Right lobe of liver (tissue), 6 donors: ENCODE measurements at regions not wholly inside any gene's neighbourhood (a gene's known extent, or its start where the extent isn't known, plus 50 kb on each side); places are given as distances from the start of the nearest gene placed in this dataset.
"Not testable (repeated sequence)": the region's sequence is repeated elsewhere in the genome, so short reads cannot be mapped to it uniquely, and the experiment has no call there.

Experiments used
- ATAC-seq, 4 donors: fragments of 200-7000 bp; cut with Tn5 transposase; one replicate each; pipeline ENCODE4 v1.9.1; 2020; ENCODE audit warnings: mild to moderate bottlenecking in 4 of 4, moderate library complexity in 4 of 4
- DNase-seq, 3 donors: peaks; one replicate each; pipeline ENCODE4 v3.0.0-alpha.2; 2020
- H3K27ac ChIP-seq, 3 donors: fragments of 200-600 bp; one replicate each; pipeline ENCODE4 v1.8.0; 2022
- H3K27me3 ChIP-seq, 2 donors: fragments of 200-600 bp; one replicate each; pipeline ENCODE4 v1.8.0; 2022
- H3K36me3 ChIP-seq, 4 donors: fragments of 200-600 bp; sonication (generic) in 1 of 4; one replicate each; pipeline versions ENCODE4 v1.5.1 to v1.8.0; 2017 to 2022; ENCODE audit warnings: control low read depth in 1 of 4
- H3K4me1 ChIP-seq, 4 donors: fragments of 200-600 bp; sonication (generic) in 1 of 4; one replicate each; pipeline versions ENCODE4 v1.5.1 to v1.8.0; 2017 to 2022; ENCODE audit warnings: control low read depth in 1 of 4
- H3K4me3 ChIP-seq, 3 donors: fragments of 200-600 bp; one replicate each; pipeline ENCODE4 v1.8.0; 2022
- H3K9me3 ChIP-seq, 4 donors: fragments of 200-600 bp; sonication (generic) in 1 of 4; one replicate each; pipeline versions ENCODE4 v1.5.1 to v1.8.0; 2017 to 2022; ENCODE audit warnings: control low read depth in 1 of 4
- CTCF ChIP-seq, 4 donors: fragments of 200-600 bp in 3 of 4; fragments of 450-650 bp in 1 of 4; IDR thresholded peaks; one replicate each; pipeline versions ENCODE4 v1.5.1 to v1.8.0; 2016 to 2022; ENCODE audit warnings: antibody characterized with exemption in 4 of 4, mild to moderate bottlenecking in 2 of 4
- POLR2A ChIP-seq: fragments of 450-650 bp; IDR thresholded peaks from one replicate; pipeline ENCODE4 v1.6.1; 2017; ENCODE audit warnings: antibody characterized with exemption, mild to moderate bottlenecking
- WGBS: methylation state at CpG from one replicate; pipeline ENCODE4 v1.1.6; 2018; ENCODE audit warnings: low coverage, low lambda C conversion rate; ENCODE audit not compliant: insufficient coverage; ENCODE audit errors: missing lambda C conversion rate; 5-methylcytosine and 5-hydroxymethylcytosine counted together
- intact Hi-C, 2 donors: fragments of 100-400 bp; cut with DNase I; formaldehyde crosslinking; loops; one replicate each; pipeline versions ENCODE4 v1.11.2 to v1.14.1; 2022
- donor health status: DM: no; HTN: yes; CAD: no.
- donor health status: DM: no; HTN: no; CAD: no.
- donor health status: DM: no; HTN: no; CAD: no.
- donor health status: DM: no; HTN: yes; CAD: no.
- donor health status: DM: no; HTN: yes; CAD: no.

GRCh38 chr5:112583166-112583565 lies 154.5 kb upstream of the APC start:
- H3K9me3 ChIP-seq = no peaks in the 10 kb centered on the region
- ATAC-seq (no peak), DNase-seq (no peak)
- no peak for TF ChIP-seq CTCF (IDR thresholded peaks at IDR 0.05)
- no peak for TF ChIP-seq POLR2A
- H3K4me1 ChIP-seq = no peaks in the 10 kb centered on the region
- WGBS = 100% methylated on average over 1 of the region's 4 CpGs
- intact Hi-C loops = no loop called here
- H3K27me3 ChIP-seq = no peaks in the 10 kb centered on the region
- no peaks in the 10 kb centered on the region for H3K36me3 ChIP-seq
- H3K4me3 ChIP-seq = no peak overlapping the region
- H3K27ac ChIP-seq = no peak overlapping the region

- Histone ChIP-seq H3K36me3 (no peaks in the 10 kb centered on the region), H3K4me3 (no peak overlapping the region), H3K27ac (no peak overlapping the region), H3K27me3 (no peaks in the 10 kb centered on the region), H3K4me1 (no peaks in the 10 kb centered on the region), H3K9me3 (no peaks in the 10 kb centered on the region)
- TF ChIP-seq CTCF (IDR thresholded peaks at IDR 0.05) (no peak), POLR2A (no peak)
- intact Hi-C loops = no loop called here
- ATAC-seq (no peak), DNase-seq (no peak)
- 52% methylated on average over 2 of the region's 2 CpGs for WGBS
These were observed 152.9 kb upstream of the APC start for GRCh38 chr5:112584781-112585180.

DNA sequence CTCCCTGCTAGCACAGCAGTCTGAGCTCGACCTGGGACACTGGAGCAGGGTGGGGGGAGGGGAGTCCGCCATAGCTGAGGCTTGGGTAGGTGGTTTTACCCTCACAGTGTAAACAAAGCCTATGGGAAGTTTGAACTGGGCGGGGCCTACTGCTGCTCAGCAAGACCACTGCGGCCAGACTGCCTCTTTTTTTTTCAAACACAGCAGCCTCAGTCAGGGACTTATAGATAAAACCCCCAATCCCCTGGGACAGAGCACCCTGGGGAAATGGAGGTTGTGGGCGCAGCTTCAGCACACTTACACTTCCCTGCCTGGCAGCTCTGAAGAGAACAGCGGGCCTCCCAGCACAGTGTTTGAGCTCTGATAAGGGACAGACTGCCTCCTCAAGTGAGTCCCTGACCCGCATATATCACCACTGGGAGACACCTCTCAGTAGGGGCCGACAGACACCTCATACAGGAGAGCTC lies 151.1 kb upstream of the APC start:
- intact Hi-C loops = no loop called here
- ATAC-seq (no peak), DNase-seq (no peak)
- H3K4me3 ChIP-seq = no peak overlapping the region
- H3K27me3 ChIP-seq = no peaks in the 10 kb centered on the region
- no peak for TF ChIP-seq POLR2A
- TF ChIP-seq CTCF (IDR thresholded peaks at IDR 0.05) = no peak
- H3K9me3 ChIP-seq = no peaks in the 10 kb centered on the region
- H3K27ac ChIP-seq = no peak overlapping the region
- WGBS = 17% methylated on average over 1 of the region's 8 CpGs
- H3K36me3 ChIP-seq = no peaks in the 10 kb centered on the region
- H3K4me1 ChIP-seq = no peaks in the 10 kb centered on the region

GRCh38 chr5:112590858-112591257 lies 146.8 kb upstream of the APC start:
- H3K36me3 ChIP-seq, intact Hi-C loops, DNase-seq, H3K27me3 ChIP-seq, H3K27ac ChIP-seq, H3K4me3 ChIP-seq, H3K9me3 ChIP-seq, ATAC-seq, H3K4me1 ChIP-seq: not testable (repeated sequence)
- WGBS = 60% methylated on average over 1 of the region's 1 CpG

GRCh38 chr5:112594095-112594850 lies 143.4 kb upstream of the APC start:
- H3K4me3 ChIP-seq = no peak overlapping the region
- DNase-seq = no peak
- H3K4me1 ChIP-seq = no peaks in the 10 kb centered on the region
- intact Hi-C loops = no loop called here
- WGBS = 36% methylated on average over 6 of the region's 6 CpGs
- ATAC-seq = peak; percentile 46 to 86 (median 70)
- no peaks in the 10 kb centered on the region for H3K9me3 ChIP-seq
- H3K27me3 ChIP-seq = no peaks in the 10 kb centered on the region
- H3K36me3 ChIP-seq = no peaks in the 10 kb centered on the region
- TF ChIP-seq POLR2A = no peak
- TF ChIP-seq CTCF (IDR thresholded peaks at IDR 0.05) = no peak
- H3K27ac ChIP-seq = no peak overlapping the region
